Upper lobe of left lung (tissue), 6 donors: ENCODE measurements at regions not wholly inside any gene's neighbourhood (a gene's known extent, or its start where the extent isn't known, plus 50 kb on each side); places are given as distances from the start of the nearest gene placed in this dataset.
"Not testable (repeated sequence)": the region's sequence is repeated elsewhere in the genome, so short reads cannot be mapped to it uniquely, and the experiment has no call there.

Experiments
- ATAC-seq, 2 donors: fragments of 200-7000 bp; cut with Tn5 transposase; one replicate each; pipeline ENCODE4 v1.9.1; 2022; ENCODE audit warnings: mild to moderate bottlenecking in 2 of 2, moderate library complexity in 2 of 2; ENCODE audit not compliant: low FRiP score in 2 of 2
- DNase-seq, 2 donors: peaks; one replicate each; pipeline ENCODE4 v3.0.0-alpha.2; 2019 to 2020
- H3K27ac ChIP-seq, 4 donors: fragments of 200-600 bp; sonication (generic); one replicate each; pipeline ENCODE4 v1.5.1; 2016 to 2019
- H3K27me3 ChIP-seq, 4 donors: fragments of 200-600 bp; sonication (generic); one replicate each; pipeline ENCODE4 v1.5.1; 2017 to 2019
- H3K36me3 ChIP-seq, 4 donors: fragments of 200-600 bp; sonication (generic); one replicate each; pipeline ENCODE4 v1.5.1; 2016 to 2019
- H3K4me1 ChIP-seq, 4 donors: fragments of 200-600 bp; sonication (generic); one replicate each; pipeline ENCODE4 v1.5.1; 2018 to 2019
- H3K4me3 ChIP-seq, 4 donors: fragments of 200-600 bp; sonication (generic); one replicate each; pipeline ENCODE4 v1.5.1; 2017 to 2019; ENCODE audit warnings: mild to moderate bottlenecking in 2 of 4, moderate library complexity in 1 of 4
- H3K9me3 ChIP-seq, 4 donors: fragments of 200-600 bp; sonication (generic); one replicate each; pipeline ENCODE4 v1.5.1; 2018 to 2019
- CTCF ChIP-seq, 6 experiments: fragments of 450-650 bp in 4 of 6; fragments of 200-600 bp in 2 of 6; sonication (generic) in 2 of 6; IDR thresholded peaks; one replicate each; pipeline ENCODE4 v1.5.1; 2016 to 2019; ENCODE audit warnings: antibody characterized with exemption in 6 of 6
- EP300 ChIP-seq, 4 donors: sonication (generic); formaldehyde crosslinking; IDR thresholded peaks; one replicate each; pipeline ENCODE4 v1.5.1; 2017; ENCODE audit warnings: antibody characterized with exemption in 4 of 4, control low read depth in 2 of 4
- POLR2A ChIP-seq, 4 donors: fragments of 450-650 bp; IDR thresholded peaks; one replicate each; pipeline ENCODE4 v1.5.1; 2016 to 2017; ENCODE audit warnings: antibody characterized with exemption in 4 of 4, mild to moderate bottlenecking in 2 of 4
- POLR2AphosphoS5 ChIP-seq, 2 donors: sonication (generic); formaldehyde crosslinking; IDR thresholded peaks; one replicate each; pipeline ENCODE4 v1.5.1; 2017; ENCODE audit warnings: antibody characterized with exemption in 2 of 2
- WGBS, 2 donors: methylation state at CpG; one replicate each; pipeline ENCODE4 v1.1.5; 2017 to 2018; 5-methylcytosine and 5-hydroxymethylcytosine counted together
- donor health status: DM: no; HTN: no; CAD: no; lungs with moderate emphysema.
- donor health status: DM: no; HTN: yes; CAD: no; lungs with severe emphysema.

- H3K36me3 ChIP-seq, result no peaks in the 10 kb centered on the region
- peaks cover 0 to 30% (median 3%) of the 10 kb centered on the region in 4 donors for H3K4me1 ChIP-seq
- no peak overlapping the region for H3K27ac ChIP-seq
- H3K27me3 ChIP-seq, result no peaks in the 10 kb centered on the region
- no peaks in the 10 kb centered on the region for H3K9me3 ChIP-seq
- ATAC-seq (no peak), DNase-seq (no peak)
- 72 to 80% methylated on average over 4 of the region's 4 CpGs for WGBS, 2 donors
- no peak overlapping the region for H3K4me3 ChIP-seq
- TF ChIP-seq CTCF (IDR thresholded peaks at IDR 0.05) (no peak), POLR2AphosphoS5 (IDR thresholded peaks at IDR 0.05) (no peak), EP300 (IDR thresholded peaks at IDR 0.05) (no peak), POLR2A (IDR thresholded peaks at IDR 0.05) (no peak)
Measured at GRCh38 chr1:101482306-101482705, 245.5 kb downstream of the S1PR1 start.

GRCh38 chr1:101483982-101484688 lies 247.3 kb downstream of the S1PR1 start:
- DNase-seq, result no peak
- WGBS, 2 donors, result 47 to 62% methylated on average over 5 of the region's 5 CpGs
- Histone ChIP-seq H3K36me3 (no peaks in the 10 kb centered on the region), H3K27ac (no peak overlapping the region), H3K27me3 (no peaks in the 10 kb centered on the region), H3K9me3 (no peaks in the 10 kb centered on the region), H3K4me1 (peaks cover 0 to 30% (median 3%) of the 10 kb centered on the region in 4 donors), H3K4me3 (no peak overlapping the region)
- ATAC-seq, result no peak
- TF ChIP-seq POLR2A (IDR thresholded peaks at IDR 0.05) (no peak), POLR2AphosphoS5 (IDR thresholded peaks at IDR 0.05) (no peak), EP300 (IDR thresholded peaks at IDR 0.05) (no peak), CTCF (IDR thresholded peaks at IDR 0.05) (no peak)

- no peak for DNase-seq
- H3K9me3 ChIP-seq, result peaks cover 0 to under 1% (median 0%) of the 10 kb centered on the region in 4 donors
- TF ChIP-seq POLR2AphosphoS5 (IDR thresholded peaks at IDR 0.05) (no peak), POLR2A (IDR thresholded peaks at IDR 0.05) (no peak), EP300 (IDR thresholded peaks at IDR 0.05) (no peak), CTCF (IDR thresholded peaks at IDR 0.05) (no peak)
Measured at GRCh38 chr1:101484689-101485338, 248.0 kb downstream of the S1PR1 start.

GRCh38 chr1:101485712-101486111 lies 248.9 kb downstream of the S1PR1 start:
- Histone ChIP-seq H3K4me3 (no peak overlapping the region), H3K27ac (no peak overlapping the region), H3K4me1 (peaks cover 0 to 23% (median 3%) of the 10 kb centered on the region in 4 donors), H3K27me3 (no peaks in the 10 kb centered on the region), H3K36me3 (no peaks in the 10 kb centered on the region), H3K9me3 (peaks cover 0 to 3% (median 0%) of the 10 kb centered on the region in 4 donors)
- DNase-seq, result no peak
- no peak for TF ChIP-seq EP300 (IDR thresholded peaks at IDR 0.05)
- TF ChIP-seq CTCF (IDR thresholded peaks at IDR 0.05), result no peak
- TF ChIP-seq POLR2A (IDR thresholded peaks at IDR 0.05), result no peak
- TF ChIP-seq POLR2AphosphoS5 (IDR thresholded peaks at IDR 0.05), result no peak
- WGBS, 2 donors, result 0% methylated on average over 1 of the region's 1 CpG
- ATAC-seq, result no peak

More at GRCh38 chr1:101484689-101485338, 248.0 kb downstream of the S1PR1 start:
- H3K4me1 ChIP-seq, result peaks cover 0 to 30% (median 3%) of the 10 kb centered on the region in 4 donors
- 27 to 40% methylated on average over 2 of the region's 2 CpGs for WGBS, 2 donors
- no peak overlapping the region for H3K27ac ChIP-seq
- ATAC-seq, result no peak
- H3K4me3 ChIP-seq, result peak overlapping the region in 1 of 4 donors; percentile 15
- no peaks in the 10 kb centered on the region for H3K36me3 ChIP-seq
- no peaks in the 10 kb centered on the region for H3K27me3 ChIP-seq

- not testable (repeated sequence) for H3K36me3 ChIP-seq, H3K4me3 ChIP-seq, H3K9me3 ChIP-seq, DNase-seq, ATAC-seq, H3K27ac ChIP-seq, H3K4me1 ChIP-seq, H3K27me3 ChIP-seq
- WGBS, 2 donors, result 94 to 100% methylated on average over 1 of the region's 1 CpG
Measured at GRCh38 chr1:101492144-101492543, 255.3 kb downstream of the S1PR1 start.

- 83 to 86% methylated on average over 3 of the region's 3 CpGs for WGBS, 2 donors
- not testable (repeated sequence) for H3K4me1 ChIP-seq, H3K4me3 ChIP-seq, H3K36me3 ChIP-seq, H3K9me3 ChIP-seq, H3K27me3 ChIP-seq, ATAC-seq, H3K27ac ChIP-seq, DNase-seq
Measured at GRCh38 chr1:101493920-101494319, 257.1 kb downstream of the S1PR1 start.
